Choroid plexus epithelial cell (primary cell): ENCODE measurements at regions not wholly inside any gene's neighbourhood (a gene's known extent, or its start where the extent isn't known, plus 50 kb on each side); places are given as distances from the start of the nearest gene placed in this dataset.

Source experiments
- DNase-seq: peaks from one replicate; pipeline ENCODE4 v3.0.0-alpha.2; 2010; ENCODE audit warnings: low read depth
- H3K4me3 ChIP-seq: 2 replicates; pipeline ENCODE4 v1.5.1; 2011; ENCODE audit warnings: low read depth, mild to moderate bottlenecking, control low read depth, low read length, moderate library complexity
- CTCF ChIP-seq: conservative IDR thresholded peaks from 2 replicates; pipeline ENCODE4 v1.5.1; 2011; ENCODE audit warnings: low read depth, mild to moderate bottlenecking, control low read depth, inconsistent platforms, low read length, moderate library complexity

GRCh38 chr11:112518371-112518770 lies 257.7 kb upstream of the PLET1 start:
- no peak for DNase-seq
- no peak for TF ChIP-seq CTCF
- no peak overlapping the region for H3K4me3 ChIP-seq

- H3K4me3 ChIP-seq: no peak overlapping the region
- TF ChIP-seq CTCF: no peak
- DNase-seq: no peak
Observed at GRCh38 chr11:112519751-112520150, 259.1 kb upstream of the PLET1 start.

- H3K4me3 ChIP-seq: no peak overlapping the region
- DNase-seq: no peak
- TF ChIP-seq CTCF: no peak
Observed at GRCh38 chr11:112520354-112520753, 259.7 kb upstream of the PLET1 start.

- no peak overlapping the region for H3K4me3 ChIP-seq
- no peak for TF ChIP-seq CTCF
- no peak for DNase-seq
Observed at GRCh38 chr11:112522536-112522935, 261.9 kb upstream of the PLET1 start.

GRCh38 chr11:112523031-112523430 lies 262.4 kb upstream of the PLET1 start:
- no peak for DNase-seq
- no peak overlapping the region for H3K4me3 ChIP-seq
- TF ChIP-seq CTCF: no peak

DNA sequence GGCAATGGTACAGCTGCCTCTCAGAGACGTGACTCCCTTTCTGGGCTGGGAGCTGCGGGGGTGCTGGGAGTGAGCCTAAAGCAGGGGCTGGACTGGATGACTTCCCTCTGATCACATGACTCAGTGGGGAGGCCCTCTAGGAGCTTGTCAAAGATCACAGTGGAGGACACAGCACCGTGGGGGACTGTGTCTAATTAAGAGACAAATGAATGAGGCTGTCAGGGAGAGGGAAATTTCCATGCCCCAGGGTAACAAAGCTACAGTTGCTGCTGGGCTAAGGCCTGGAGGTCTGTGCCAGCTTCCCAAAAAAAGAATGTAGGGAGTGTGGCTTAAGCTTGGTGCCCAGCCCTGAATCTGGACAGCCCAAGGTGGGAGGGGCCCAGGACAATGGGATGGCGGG lies 262.8 kb upstream of the PLET1 start:
- no peak overlapping the region for H3K4me3 ChIP-seq
- DNase-seq: peak; percentile 30
- no peak for TF ChIP-seq CTCF

DNA sequence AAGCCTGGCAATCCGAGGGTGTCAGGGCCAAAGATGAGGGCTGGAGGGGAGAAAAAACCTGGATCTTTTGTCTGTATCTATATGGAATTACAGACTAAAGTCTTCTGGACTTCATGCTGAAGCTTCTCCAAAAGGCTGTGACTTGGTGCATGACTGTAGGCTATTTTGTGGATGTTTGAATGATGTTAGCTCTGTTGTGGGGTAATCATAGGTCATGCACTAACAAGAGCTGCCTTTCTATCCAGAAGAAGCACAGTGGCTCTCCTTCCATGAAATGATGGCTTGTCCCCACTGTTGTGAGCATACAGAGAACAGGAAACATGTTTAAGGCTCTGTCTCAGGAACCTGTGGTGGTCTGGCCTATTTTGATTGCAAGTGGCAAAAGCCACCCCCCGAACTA lies 263.3 kb upstream of the PLET1 start:
- no peak overlapping the region for H3K4me3 ChIP-seq
- TF ChIP-seq CTCF: no peak
- DNase-seq: no peak
